Testis (tissue), 2 donors: ENCODE measurements at regions not wholly inside any gene's neighbourhood (a gene's known extent, or its start where the extent isn't known, plus 50 kb on each side); places are given as distances from the start of the nearest gene placed in this dataset.

Source experiments
- POLR2A ChIP-seq: fragments of 450-650 bp; IDR thresholded peaks from one replicate; pipeline ENCODE4 v1.6.1; 2017; ENCODE audit warnings: antibody characterized with exemption, mild to moderate bottlenecking, moderate library complexity
- TF ChIP-seq, protein P1 (sequence below), 3 experiments: fragments of 450-650 bp in 2 of 3; fragments of 200-600 bp in 1 of 3; sonication (generic) in 1 of 3; IDR thresholded peaks; one replicate each; pipeline ENCODE4 v1.5.1; 2016 to 2019; ENCODE audit warnings: antibody characterized with exemption in 3 of 3, mild to moderate bottlenecking in 2 of 3, moderate library complexity in 1 of 3

GRCh38 chr14:41055589-41055988, 551.1 kb upstream of the LRFN5 start:
- TF ChIP-seq, protein P1, sequence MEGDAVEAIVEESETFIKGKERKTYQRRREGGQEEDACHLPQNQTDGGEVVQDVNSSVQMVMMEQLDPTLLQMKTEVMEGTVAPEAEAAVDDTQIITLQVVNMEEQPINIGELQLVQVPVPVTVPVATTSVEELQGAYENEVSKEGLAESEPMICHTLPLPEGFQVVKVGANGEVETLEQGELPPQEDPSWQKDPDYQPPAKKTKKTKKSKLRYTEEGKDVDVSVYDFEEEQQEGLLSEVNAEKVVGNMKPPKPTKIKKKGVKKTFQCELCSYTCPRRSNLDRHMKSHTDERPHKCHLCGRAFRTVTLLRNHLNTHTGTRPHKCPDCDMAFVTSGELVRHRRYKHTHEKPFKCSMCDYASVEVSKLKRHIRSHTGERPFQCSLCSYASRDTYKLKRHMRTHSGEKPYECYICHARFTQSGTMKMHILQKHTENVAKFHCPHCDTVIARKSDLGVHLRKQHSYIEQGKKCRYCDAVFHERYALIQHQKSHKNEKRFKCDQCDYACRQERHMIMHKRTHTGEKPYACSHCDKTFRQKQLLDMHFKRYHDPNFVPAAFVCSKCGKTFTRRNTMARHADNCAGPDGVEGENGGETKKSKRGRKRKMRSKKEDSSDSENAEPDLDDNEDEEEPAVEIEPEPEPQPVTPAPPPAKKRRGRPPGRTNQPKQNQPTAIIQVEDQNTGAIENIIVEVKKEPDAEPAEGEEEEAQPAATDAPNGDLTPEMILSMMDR (IDR thresholded peaks at IDR 0.05): no peak
- no peak for TF ChIP-seq POLR2A
